Naive thymus-derived CD8-positive, alpha-beta T cell (primary cell): ENCODE measurements at regions not wholly inside any gene's neighbourhood (a gene's known extent, or its start where the extent isn't known, plus 50 kb on each side); places are given as distances from the start of the nearest gene placed in this dataset.
"Not testable (repeated sequence)": the region's sequence is repeated elsewhere in the genome, so short reads cannot be mapped to it uniquely, and the experiment has no call there.

Source experiments
- ATAC-seq, 2 donors: fragments of 150-1000 bp; cut with Tn5 transposase in 1 of 2; sonication (Bioruptor Pico), chemical (Tn5 transposase) in 1 of 2; 1 replicate in 1 of 2; 2 replicates in 1 of 2; pipeline ENCODE4 v1.10.0; 2021; ENCODE audit warnings: mild to moderate bottlenecking in 2 of 2, moderate library complexity in 2 of 2
- POLR2A ChIA-PET: fragments of 350-600 bp; sonication (Branson Sonifier 250); formaldehyde crosslinking; loops from one replicate; lab custom pipeline; 2021; ENCODE audit warnings: antibody characterized with exemption; lab: Charles Lee
- DNase-seq, 10 donors: peaks; one replicate each; pipeline versions ENCODE4 v3.0.0 to v3.0.0-alpha.2; 2020 to 2022
- H3K27ac Mint-ChIP-seq, 10 donors: one replicate each; pipeline ENCODE4 v1.8.0; 2020 to 2022; ENCODE audit warnings: mild to moderate bottlenecking in 10 of 10, mixed read lengths in 10 of 10, moderate library complexity in 4 of 10, inconsistent platforms in 1 of 10
- H3K27me3 Mint-ChIP-seq, 5 donors: one replicate each; pipeline ENCODE4 v1.8.0; 2021 to 2022; ENCODE audit warnings: mixed read lengths in 5 of 5
- H3K36me3 Mint-ChIP-seq, 3 donors: one replicate each; pipeline ENCODE4 v1.8.0; 2020 to 2022; ENCODE audit warnings: mixed read lengths in 3 of 3, mild to moderate bottlenecking in 2 of 3, inconsistent platforms in 1 of 3
- H3K4me1 Mint-ChIP-seq, 4 donors: one replicate each; pipeline ENCODE4 v1.8.0; 2021 to 2022; ENCODE audit warnings: mixed read lengths in 4 of 4
- H3K4me3 Mint-ChIP-seq, 10 donors: one replicate each; pipeline ENCODE4 v1.8.0; 2020 to 2022; ENCODE audit warnings: mild to moderate bottlenecking in 10 of 10, mixed read lengths in 10 of 10, moderate library complexity in 6 of 10, inconsistent platforms in 1 of 10
- H3K9me3 Mint-ChIP-seq, 9 donors: one replicate each; pipeline ENCODE4 v1.8.0; 2020 to 2022; ENCODE audit warnings: mixed read lengths in 9 of 9, mild to moderate bottlenecking in 3 of 9, inconsistent platforms in 1 of 9, moderate library complexity in 1 of 9

DNA sequence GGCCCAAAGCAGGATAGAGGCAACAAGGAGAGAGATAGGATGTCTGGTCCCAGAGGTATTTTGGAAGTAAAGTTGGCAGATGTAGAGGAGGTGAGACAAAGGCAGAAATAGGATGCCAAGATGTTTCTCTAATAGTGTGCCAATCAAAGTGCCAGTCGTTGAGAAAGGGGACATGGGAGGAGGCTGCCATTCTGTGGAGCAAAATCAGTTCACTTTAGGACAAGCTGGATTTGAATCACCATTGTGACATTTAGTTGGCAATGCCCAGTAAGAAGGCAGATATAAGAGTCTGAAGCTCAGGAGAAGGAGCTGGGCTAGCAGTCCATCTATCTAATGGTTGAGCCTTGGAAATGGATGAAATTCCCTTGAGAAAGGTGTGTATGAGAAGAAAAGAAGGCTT is 53.8 kb downstream of the ADRB2 start:
- ATAC-seq (no peak), DNase-seq (no peak)
- no peak overlapping the region for H3K4me3 Mint-ChIP-seq
- POLR2A ChIA-PET, result no interaction called here
- H3K4me1 Mint-ChIP-seq, result no peaks in the 10 kb centered on the region
- H3K27ac Mint-ChIP-seq, result no peak overlapping the region
- no peaks in the 10 kb centered on the region for H3K36me3 Mint-ChIP-seq
- H3K9me3 Mint-ChIP-seq, result peaks cover 0 to 2% (median 0%) of the 10 kb centered on the region in 9 donors
- H3K27me3 Mint-ChIP-seq, result peaks cover 0 to 3% (median 0%) of the 10 kb centered on the region in 5 donors

DNA sequence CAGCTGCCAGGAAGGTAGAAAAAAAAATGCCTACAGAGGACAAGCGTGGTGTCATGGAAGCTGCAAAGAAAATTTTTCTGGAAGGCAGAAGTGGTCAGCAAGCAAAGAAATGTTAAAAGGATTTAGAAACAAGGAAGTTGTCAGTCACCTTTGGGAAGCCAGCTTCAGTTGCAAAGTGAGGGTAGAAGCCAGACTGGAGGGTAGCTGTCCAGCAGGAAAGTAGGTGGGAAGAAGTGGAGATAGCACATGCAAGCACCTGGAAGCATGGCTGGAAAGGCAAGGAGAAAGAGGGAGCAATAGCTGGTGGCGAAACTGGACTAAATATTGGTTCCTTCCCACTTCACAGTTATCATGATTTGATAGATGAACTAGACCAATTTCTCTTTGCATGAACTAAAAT is 54.3 kb downstream of the ADRB2 start:
- H3K36me3 Mint-ChIP-seq, result no peaks in the 10 kb centered on the region
- ATAC-seq, result no peak
- POLR2A ChIA-PET, result no interaction called here

DNA sequence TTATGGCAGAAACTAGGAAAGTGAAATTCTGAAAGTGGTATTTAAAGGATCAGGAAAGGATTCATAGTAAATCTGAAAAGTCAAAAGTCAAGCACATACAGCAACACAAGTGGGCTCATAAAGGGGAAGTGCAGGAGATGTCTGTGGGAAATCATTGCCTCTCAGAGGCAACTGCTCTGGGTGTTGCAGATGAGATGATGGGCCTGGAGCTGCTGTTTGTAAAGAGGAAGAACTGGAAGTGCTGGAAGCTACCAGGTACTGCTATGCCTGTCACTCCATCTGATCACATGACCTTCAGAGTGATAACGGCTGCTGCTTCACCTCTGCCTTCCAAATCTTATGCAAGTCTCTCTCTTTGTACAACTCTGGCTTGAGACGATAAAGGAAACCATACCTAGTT is 55.9 kb downstream of the ADRB2 start:
- POLR2A ChIA-PET, result no interaction called here
- ATAC-seq, result no peak
- Mint-ChIP-seq H3K4me1 (peaks cover 0 to 2% (median 0%) of the 10 kb centered on the region in 4 donors), H3K27ac (no peak overlapping the region), H3K4me3 (no peak overlapping the region), H3K9me3 (peaks cover 0 to 2% (median 0%) of the 10 kb centered on the region in 9 donors), H3K27me3 (peaks cover 0 to 3% (median 0%) of the 10 kb centered on the region in 5 donors), H3K36me3 (no peaks in the 10 kb centered on the region)
- no peak for DNase-seq

More for the DNA sequence above, 54.3 kb downstream of the ADRB2 start:
- Mint-ChIP-seq H3K4me1 (no peaks in the 10 kb centered on the region), H3K27ac (peak overlapping the region in 1 of 10 donors; percentile 16), H3K9me3 (peaks cover 0 to 2% (median 0%) of the 10 kb centered on the region in 9 donors), H3K4me3 (no peak overlapping the region), H3K27me3 (peaks cover 0 to 3% (median 0%) of the 10 kb centered on the region in 5 donors)
- no peak for DNase-seq

DNA sequence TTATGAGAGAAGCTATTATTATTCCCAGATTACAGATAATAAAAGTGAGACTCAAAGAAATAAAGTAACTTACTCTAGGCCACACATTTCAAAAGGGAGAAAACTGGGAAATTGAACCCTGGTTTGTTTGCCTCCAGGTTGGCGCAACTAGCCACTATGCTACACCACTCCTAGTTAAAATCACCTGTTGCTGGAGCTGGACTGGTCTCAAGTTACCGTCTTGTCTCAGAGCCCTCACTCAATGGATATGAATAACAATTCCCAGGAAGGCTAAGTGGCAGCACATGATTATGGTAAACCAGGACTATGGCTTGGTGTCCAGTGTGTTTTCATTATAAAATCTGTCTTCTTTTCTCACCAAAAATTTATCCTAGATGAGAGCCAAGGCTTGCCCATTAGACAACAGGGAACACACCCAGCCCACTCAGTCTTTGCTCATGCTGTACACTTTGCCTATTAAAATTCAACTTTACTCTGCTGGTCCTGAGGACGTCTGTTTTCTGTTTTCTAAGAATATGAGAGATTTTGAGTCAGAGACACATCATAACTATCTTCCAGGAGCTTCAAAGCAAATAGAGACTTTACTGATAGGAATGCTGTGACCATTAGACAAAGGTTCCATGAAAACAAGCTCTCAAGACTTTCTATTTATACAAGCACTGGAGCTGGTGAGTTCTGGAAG is 58.1 kb downstream of the ADRB2 start:
- Mint-ChIP-seq H3K27me3 (peaks cover 2 to 15% (median 5%) of the 10 kb centered on the region in 5 donors), H3K4me3 (no peak overlapping the region), H3K27ac (no peak overlapping the region), H3K9me3 (peaks cover 0 to 2% (median 0%) of the 10 kb centered on the region in 9 donors), H3K4me1 (peaks cover 0 to 2% (median 0%) of the 10 kb centered on the region in 4 donors), H3K36me3 (no peaks in the 10 kb centered on the region)
- no peak for ATAC-seq
- no peak for DNase-seq
- POLR2A ChIA-PET, result no interaction called here

GRCh38 chr5:148887123-148887881 is 60.9 kb downstream of the ADRB2 start:
- Mint-ChIP-seq H3K27me3 (peaks cover 16 to 42% (median 18%) of the 10 kb centered on the region in 5 donors), H3K27ac (no peak overlapping the region), H3K9me3 (peaks cover 0 to 12% (median 6%) of the 10 kb centered on the region in 9 donors), H3K4me3 (no peak overlapping the region), H3K36me3 (peaks cover 0 to 9% (median 3%) of the 10 kb centered on the region in 3 donors), H3K4me1 (peaks cover 0 to 2% (median 0%) of the 10 kb centered on the region in 4 donors)
- DNase-seq (no peak), ATAC-seq (no peak)
- POLR2A ChIA-PET, result no interaction called here

- not testable (repeated sequence) for ATAC-seq
- Mint-ChIP-seq H3K27ac (peak overlapping the region in 1 of 10 donors; percentile 42), H3K36me3 (peaks cover 0 to 26% (median 18%) of the 10 kb centered on the region in 3 donors)
Measured at GRCh38 chr5:148889936-148890335, 63.5 kb downstream of the ADRB2 start.

GRCh38 chr5:148895441-148895840 is 69.0 kb downstream of the ADRB2 start:
- Mint-ChIP-seq H3K36me3 (peaks cover 0 to 26% (median 15%) of the 10 kb centered on the region in 3 donors), H3K27me3 (peaks cover 10 to 38% (median 15%) of the 10 kb centered on the region in 5 donors), H3K9me3 (peaks cover 3 to 29% (median 18%) of the 10 kb centered on the region in 9 donors)
- H3K27ac Mint-ChIP-seq, ATAC-seq, DNase-seq, H3K4me3 Mint-ChIP-seq, POLR2A ChIA-PET, H3K4me1 Mint-ChIP-seq: not testable (repeated sequence)

More at GRCh38 chr5:148889936-148890335, 63.5 kb downstream of the ADRB2 start:
- Mint-ChIP-seq H3K9me3 (peaks cover 3 to 36% (median 22%) of the 10 kb centered on the region in 9 donors), H3K27me3 (peaks cover 18 to 62% (median 26%) of the 10 kb centered on the region in 5 donors)
- DNase-seq, H3K4me3 Mint-ChIP-seq, H3K4me1 Mint-ChIP-seq, POLR2A ChIA-PET: not testable (repeated sequence)

DNA sequence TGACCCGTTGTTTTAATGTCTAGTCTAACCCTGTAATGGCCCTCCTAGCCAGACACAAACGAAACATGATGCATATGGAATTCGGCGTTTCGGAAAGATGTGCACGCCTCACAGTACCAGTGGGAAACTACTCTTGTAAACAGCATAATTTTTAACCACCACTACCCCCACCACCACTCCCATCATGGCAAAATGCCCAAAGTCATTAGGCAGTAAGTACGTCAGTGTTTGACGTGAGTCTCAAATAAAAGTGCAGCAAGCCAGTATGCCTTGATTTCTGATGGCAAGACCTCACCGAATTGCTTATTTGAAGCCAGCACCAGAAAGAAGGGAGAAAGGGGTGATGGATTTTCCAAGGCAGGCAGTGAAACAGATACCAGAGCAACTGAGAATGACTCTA is 71.4 kb downstream of the ADRB2 start:
- peaks cover 0 to 18% (median 8%) of the 10 kb centered on the region in 3 donors for H3K36me3 Mint-ChIP-seq

GRCh38 chr5:148898413-148899075 is 72.1 kb downstream of the ADRB2 start:
- POLR2A ChIA-PET, result no interaction called here
- no peak for ATAC-seq
- Mint-ChIP-seq H3K9me3 (peaks cover 3 to 15% (median 10%) of the 10 kb centered on the region in 9 donors), H3K27ac (no peak overlapping the region), H3K27me3 (peaks cover 0 to 15% (median 6%) of the 10 kb centered on the region in 5 donors), H3K36me3 (peaks cover 0 to 13% (median 7%) of the 10 kb centered on the region in 3 donors), H3K4me1 (no peaks in the 10 kb centered on the region), H3K4me3 (no peak overlapping the region)
- DNase-seq, result no peak

More for the DNA sequence above, 71.4 kb downstream of the ADRB2 start:
- Mint-ChIP-seq H3K27me3 (peaks cover 0 to 18% (median 7%) of the 10 kb centered on the region in 5 donors), H3K4me1 (no peaks in the 10 kb centered on the region), H3K4me3 (no peak overlapping the region), H3K27ac (no peak overlapping the region), H3K9me3 (peaks cover 3 to 22% (median 15%) of the 10 kb centered on the region in 9 donors)
- POLR2A ChIA-PET, result no interaction called here
- ATAC-seq (no peak), DNase-seq (no peak)

GRCh38 chr5:148899993-148900392 is 73.6 kb downstream of the ADRB2 start:
- POLR2A ChIA-PET, result no interaction called here
- ATAC-seq, result no peak
- H3K27ac Mint-ChIP-seq, result no peak overlapping the region
- H3K4me3 Mint-ChIP-seq, result no peak overlapping the region
- H3K4me1 Mint-ChIP-seq, result no peaks in the 10 kb centered on the region
- H3K27me3 Mint-ChIP-seq, result peaks cover 0 to 5% (median 0%) of the 10 kb centered on the region in 5 donors
- DNase-seq, result no peak
- no peaks in the 10 kb centered on the region for H3K36me3 Mint-ChIP-seq
- H3K9me3 Mint-ChIP-seq, result peaks cover 0 to 1% (median 0%) of the 10 kb centered on the region in 9 donors

DNA sequence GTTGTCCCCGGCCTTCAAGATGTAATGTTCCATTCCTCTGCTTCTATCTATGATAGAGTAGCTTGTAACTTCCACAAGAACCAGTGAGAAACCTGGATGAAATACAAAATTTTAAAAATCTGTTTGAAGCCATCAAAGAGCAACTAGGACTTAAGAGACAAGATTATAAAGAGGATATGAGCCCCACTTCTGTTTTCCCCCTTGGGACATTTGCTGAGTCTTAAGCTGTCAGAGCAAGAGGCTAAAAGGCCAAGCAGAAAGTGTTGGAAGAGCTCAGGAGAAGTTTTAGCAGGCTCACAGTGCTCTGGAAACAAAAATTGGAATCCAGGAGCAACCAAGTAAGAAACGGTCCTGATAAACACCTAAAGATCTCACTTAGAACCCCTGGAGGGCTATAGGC is 76.1 kb downstream of the ADRB2 start:
- POLR2A ChIA-PET, result no interaction called here
- no peaks in the 10 kb centered on the region for H3K27me3 Mint-ChIP-seq

GRCh38 chr5:148903587-148903986 is 77.2 kb downstream of the ADRB2 start:
- H3K9me3 Mint-ChIP-seq, result no peaks in the 10 kb centered on the region
- H3K4me1 Mint-ChIP-seq, result peaks cover 2 to 10% (median 3%) of the 10 kb centered on the region in 4 donors
- no peaks in the 10 kb centered on the region for H3K27me3 Mint-ChIP-seq
- DNase-seq, result no peak
- no peak overlapping the region for H3K4me3 Mint-ChIP-seq
- H3K36me3 Mint-ChIP-seq, result no peaks in the 10 kb centered on the region
- ATAC-seq, result no peak
- POLR2A ChIA-PET, result no interaction called here
- H3K27ac Mint-ChIP-seq, result no peak overlapping the region

More for the DNA sequence above, 76.1 kb downstream of the ADRB2 start:
- Mint-ChIP-seq H3K9me3 (no peaks in the 10 kb centered on the region), H3K4me1 (peaks cover 2 to 10% (median 3%) of the 10 kb centered on the region in 4 donors), H3K27ac (no peak overlapping the region), H3K4me3 (no peak overlapping the region), H3K36me3 (no peaks in the 10 kb centered on the region)
- DNase-seq (no peak), ATAC-seq (no peak)
